ENCODE measurements at regions not wholly inside any gene's neighbourhood (a gene's known extent, or its start where the extent isn't known, plus 50 kb on each side); places are given as distances from the start of the nearest gene placed in this dataset.
"Not testable (repeated sequence)": the region's sequence is repeated elsewhere in the genome, so short reads cannot be mapped to it uniquely, and the experiment has no call there.

DNA sequence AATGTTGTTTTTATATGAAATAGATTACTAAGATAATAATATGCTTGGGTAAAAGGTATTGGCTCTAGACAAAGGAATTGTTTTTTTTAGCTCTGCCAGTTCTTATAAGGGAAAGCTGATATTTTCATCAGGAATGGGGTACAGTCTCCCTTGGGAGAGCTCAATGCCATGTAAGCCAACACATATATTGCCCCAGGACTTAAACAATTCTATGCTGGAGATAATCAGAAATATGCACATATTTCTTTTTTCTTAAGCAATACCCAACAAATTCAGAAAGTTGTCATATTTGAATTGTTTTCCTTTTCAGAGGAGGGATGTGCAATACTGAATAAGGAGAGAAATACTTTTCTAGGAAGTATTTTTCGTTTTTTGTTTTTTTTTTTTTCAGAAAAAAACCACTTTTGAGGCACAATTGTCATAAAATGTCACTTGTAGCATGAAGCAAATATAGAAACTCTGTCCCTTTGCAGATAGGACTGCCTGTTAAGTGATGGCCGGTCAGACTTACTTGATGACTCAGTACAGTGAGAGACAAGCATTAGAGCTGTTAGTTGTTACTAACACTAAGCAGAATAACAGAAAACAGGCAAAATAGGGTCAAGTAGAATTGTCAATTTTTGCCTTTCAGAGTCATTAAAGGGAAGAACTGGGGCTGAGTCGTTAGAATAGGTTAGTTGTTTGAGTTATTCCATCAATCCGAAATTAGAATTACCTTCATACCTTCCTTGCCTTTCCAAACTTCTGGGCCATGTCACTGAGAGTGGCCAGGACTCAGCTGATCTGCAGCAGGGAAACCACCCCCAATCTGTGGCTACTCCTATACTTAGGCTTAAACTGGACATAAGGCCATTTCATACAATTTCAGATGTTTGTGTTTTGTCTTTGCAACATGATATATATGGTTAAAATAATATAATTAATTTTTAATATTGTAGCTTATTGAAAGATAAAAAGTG lies 168.1 kb downstream of the SLC38A4 start:
- TF ChIP-seq, protein P1, sequence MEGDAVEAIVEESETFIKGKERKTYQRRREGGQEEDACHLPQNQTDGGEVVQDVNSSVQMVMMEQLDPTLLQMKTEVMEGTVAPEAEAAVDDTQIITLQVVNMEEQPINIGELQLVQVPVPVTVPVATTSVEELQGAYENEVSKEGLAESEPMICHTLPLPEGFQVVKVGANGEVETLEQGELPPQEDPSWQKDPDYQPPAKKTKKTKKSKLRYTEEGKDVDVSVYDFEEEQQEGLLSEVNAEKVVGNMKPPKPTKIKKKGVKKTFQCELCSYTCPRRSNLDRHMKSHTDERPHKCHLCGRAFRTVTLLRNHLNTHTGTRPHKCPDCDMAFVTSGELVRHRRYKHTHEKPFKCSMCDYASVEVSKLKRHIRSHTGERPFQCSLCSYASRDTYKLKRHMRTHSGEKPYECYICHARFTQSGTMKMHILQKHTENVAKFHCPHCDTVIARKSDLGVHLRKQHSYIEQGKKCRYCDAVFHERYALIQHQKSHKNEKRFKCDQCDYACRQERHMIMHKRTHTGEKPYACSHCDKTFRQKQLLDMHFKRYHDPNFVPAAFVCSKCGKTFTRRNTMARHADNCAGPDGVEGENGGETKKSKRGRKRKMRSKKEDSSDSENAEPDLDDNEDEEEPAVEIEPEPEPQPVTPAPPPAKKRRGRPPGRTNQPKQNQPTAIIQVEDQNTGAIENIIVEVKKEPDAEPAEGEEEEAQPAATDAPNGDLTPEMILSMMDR (conservative IDR thresholded peaks at IDR 0.05), result no peak
- Mint-ChIP-seq H3K4me3 (no peak overlapping the region), H3K4me1 (peaks cover 31% of the 10 kb centered on the region), H3K36me3 (ENCODE audit: low read depth) (no peaks in the 10 kb centered on the region), H3K9me3 (no peaks in the 10 kb centered on the region), H3K27me3 (ENCODE audit: low read depth) (no peaks in the 10 kb centered on the region), H3K27ac (ENCODE audit: unreplicated experiment) (no peak overlapping the region)
- DNase-seq (ENCODE audit: low read depth, low spot score), result no peak

DNA sequence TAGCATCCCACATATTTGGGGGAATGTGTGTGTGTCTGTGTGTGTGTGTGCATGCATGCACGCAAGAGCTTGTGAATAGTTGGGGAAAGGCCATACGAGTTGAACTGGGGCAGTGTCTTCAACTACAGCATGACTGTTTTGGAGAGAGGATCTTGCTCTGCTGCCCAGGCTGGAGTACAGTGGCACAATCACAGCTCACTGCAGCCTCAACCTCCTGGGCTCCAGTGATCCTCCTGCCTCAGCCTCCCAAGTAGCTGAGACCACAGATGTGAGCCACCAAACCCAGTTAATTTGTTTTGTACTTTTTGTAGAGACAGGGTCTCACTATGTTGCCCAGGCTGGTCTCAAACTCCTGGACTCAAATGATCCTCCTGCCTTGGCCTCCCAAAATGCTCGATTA lies 169.8 kb downstream of the SLC38A4 start:
- H3K4me3 Mint-ChIP-seq; DNase-seq (ENCODE audit: low read depth, low spot score); H3K27ac Mint-ChIP-seq (ENCODE audit: unreplicated experiment); H3K36me3 Mint-ChIP-seq (ENCODE audit: low read depth); H3K27me3 Mint-ChIP-seq (ENCODE audit: low read depth); H3K9me3 Mint-ChIP-seq: not testable (repeated sequence)
- peaks cover 25% of the 10 kb centered on the region for H3K4me1 Mint-ChIP-seq

DNA sequence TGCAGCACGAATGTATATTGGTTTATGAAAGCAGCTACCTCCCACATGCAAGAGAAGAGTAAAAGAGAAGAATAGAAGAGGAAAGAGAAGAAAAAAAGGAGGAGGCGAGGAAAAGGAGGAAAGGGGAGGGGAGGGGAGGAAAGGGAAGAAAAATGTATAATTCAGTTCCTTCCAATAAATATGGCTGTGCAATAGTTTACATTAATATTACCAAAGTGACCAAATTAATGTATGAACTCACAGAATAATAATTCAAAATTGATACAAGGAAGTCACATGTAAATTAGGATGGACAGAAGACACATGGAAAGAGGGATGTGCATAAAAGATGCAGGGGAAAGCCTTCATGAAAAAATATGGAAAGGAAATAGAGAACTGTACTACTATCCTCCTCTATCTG lies 172.5 kb downstream of the SLC38A4 start:
- H3K4me1 Mint-ChIP-seq, result peaks cover 4% of the 10 kb centered on the region
- no peaks in the 10 kb centered on the region for H3K27me3 Mint-ChIP-seq (ENCODE audit: low read depth)
- no peak overlapping the region for H3K4me3 Mint-ChIP-seq
- H3K36me3 Mint-ChIP-seq (ENCODE audit: low read depth), result peaks cover 6% of the 10 kb centered on the region
- H3K9me3 Mint-ChIP-seq, result peaks cover 6% of the 10 kb centered on the region
- no peak overlapping the region for H3K27ac Mint-ChIP-seq (ENCODE audit: unreplicated experiment)
- DNase-seq (ENCODE audit: low read depth, low spot score), result no peak
- TF ChIP-seq, protein P1 (conservative IDR thresholded peaks at IDR 0.05), result no peak

DNA sequence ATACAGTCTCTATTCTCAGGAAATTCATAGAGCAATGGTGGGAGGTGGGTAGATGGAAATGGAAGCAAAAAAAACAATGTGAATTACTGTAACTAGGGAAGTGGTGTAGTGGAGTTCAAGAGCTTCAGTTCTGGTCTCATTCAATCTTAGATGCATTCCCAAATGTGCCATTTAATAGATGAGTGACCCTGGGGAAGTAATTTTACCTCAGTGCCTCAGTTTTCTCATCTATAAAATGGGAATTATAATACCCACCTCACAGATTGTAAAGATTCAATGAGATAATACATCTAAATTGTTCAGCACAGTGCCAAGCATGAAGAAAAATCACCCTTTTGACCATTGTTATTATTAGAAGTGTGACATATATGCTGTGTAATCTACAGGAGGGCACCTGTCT lies 173.1 kb downstream of the SLC38A4 start:
- TF ChIP-seq, protein P1 (conservative IDR thresholded peaks at IDR 0.05), result no peak
- Mint-ChIP-seq H3K27ac (ENCODE audit: unreplicated experiment) (no peak overlapping the region), H3K36me3 (ENCODE audit: low read depth) (peaks cover 6% of the 10 kb centered on the region), H3K9me3 (peaks cover 6% of the 10 kb centered on the region), H3K27me3 (ENCODE audit: low read depth) (no peaks in the 10 kb centered on the region), H3K4me3 (no peak overlapping the region), H3K4me1 (peaks cover under 1% of the 10 kb centered on the region)
- no peak for DNase-seq (ENCODE audit: low read depth, low spot score)

DNA sequence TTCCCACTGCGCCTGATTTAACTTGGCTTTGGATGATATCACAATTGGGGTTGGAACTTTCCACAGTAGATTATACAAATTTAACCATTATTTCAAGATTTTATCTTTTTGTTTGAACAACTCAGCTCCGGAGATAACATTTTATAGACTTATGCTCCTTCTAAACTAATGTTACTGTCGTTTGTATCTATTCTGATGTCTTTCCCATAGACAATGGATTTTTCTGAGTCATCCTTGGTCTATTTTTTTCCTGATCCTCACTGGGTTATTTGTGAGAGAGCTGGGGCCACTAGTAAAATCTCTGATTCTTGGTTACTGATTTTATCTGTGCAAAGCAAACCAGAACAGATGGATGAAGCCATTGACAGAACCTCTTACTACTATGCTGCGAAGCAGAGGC lies 175.1 kb downstream of the SLC38A4 start:
- TF ChIP-seq, protein P1 (conservative IDR thresholded peaks at IDR 0.05), result no peak
- Mint-ChIP-seq H3K36me3 (ENCODE audit: low read depth) (peaks cover 6% of the 10 kb centered on the region), H3K4me1 (no peaks in the 10 kb centered on the region), H3K27ac (ENCODE audit: unreplicated experiment) (no peak overlapping the region), H3K4me3 (no peak overlapping the region), H3K9me3 (peaks cover 6% of the 10 kb centered on the region), H3K27me3 (ENCODE audit: low read depth) (no peaks in the 10 kb centered on the region)
- no peak for DNase-seq (ENCODE audit: low read depth, low spot score)

DNA sequence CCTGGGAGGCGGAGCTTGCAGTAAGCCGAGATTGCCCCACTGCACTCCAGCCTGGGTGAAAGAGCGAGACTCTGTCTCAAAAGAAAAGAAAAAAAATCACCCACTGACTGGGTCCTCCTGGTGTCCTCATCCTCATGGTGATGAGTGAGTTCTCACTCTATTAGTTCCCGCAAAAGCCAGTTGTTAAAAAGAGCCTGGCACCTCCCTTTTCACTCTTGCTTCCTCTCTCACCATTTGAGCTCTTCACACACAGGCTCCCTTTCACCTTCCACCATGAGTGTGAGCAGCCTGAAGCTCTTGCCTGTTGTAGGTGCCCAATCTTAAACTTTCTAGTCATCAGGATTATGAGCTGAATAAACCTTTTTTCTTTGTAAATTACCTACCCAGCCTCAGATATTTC lies 176.4 kb downstream of the SLC38A4 start:
- Mint-ChIP-seq H3K27me3 (ENCODE audit: low read depth) (no peaks in the 10 kb centered on the region), H3K4me1 (no peaks in the 10 kb centered on the region), H3K27ac (ENCODE audit: unreplicated experiment) (no peak overlapping the region), H3K9me3 (peaks cover 6% of the 10 kb centered on the region), H3K36me3 (ENCODE audit: low read depth) (peaks cover 6% of the 10 kb centered on the region), H3K4me3 (no peak overlapping the region)
- TF ChIP-seq, protein P1 (conservative IDR thresholded peaks at IDR 0.05), result no peak
- no peak for DNase-seq (ENCODE audit: low read depth, low spot score)
